Ascending aorta (tissue), 2 donors: ENCODE measurements at regions not wholly inside any gene's neighbourhood (a gene's known extent, or its start where the extent isn't known, plus 50 kb on each side); places are given as distances from the start of the nearest gene placed in this dataset.

Experiments
- DNase-seq, 2 donors: peaks; one replicate each; pipeline ENCODE4 v3.0.0-alpha.2; 2019; ENCODE audit warnings: low spot score in 2 of 2
- H3K27ac ChIP-seq, 2 donors: fragments of 200-600 bp; sonication (generic); one replicate each; pipeline ENCODE4 v1.5.1; 2016 to 2017; ENCODE audit warnings: mild to moderate bottlenecking in 1 of 2
- H3K27me3 ChIP-seq: fragments of 200-600 bp; sonication (generic); one replicate; pipeline ENCODE4 v1.5.1; 2017
- H3K36me3 ChIP-seq, 2 donors: fragments of 200-600 bp; sonication (generic); one replicate each; pipeline ENCODE4 v1.5.1; 2016
- H3K4me1 ChIP-seq, 2 donors: fragments of 200-600 bp; sonication (generic); one replicate each; pipeline ENCODE4 v1.5.1; 2016 to 2017; ENCODE audit warnings: mild to moderate bottlenecking in 1 of 2
- H3K4me3 ChIP-seq, 2 donors: fragments of 200-600 bp; sonication (generic); one replicate each; pipeline ENCODE4 v1.5.1; 2016 to 2017; ENCODE audit warnings: mild to moderate bottlenecking in 1 of 2
- H3K9me3 ChIP-seq, 2 donors: fragments of 200-600 bp; sonication (generic); one replicate each; pipeline ENCODE4 v1.5.1; 2016
- CTCF ChIP-seq, 3 experiments: fragments of 200-600 bp in 2 of 3; fragments of 450-650 bp in 1 of 3; sonication (generic) in 2 of 3; IDR thresholded peaks; one replicate each; pipeline ENCODE4 v1.5.1; 2016 to 2019; ENCODE audit warnings: antibody characterized with exemption in 3 of 3, mild to moderate bottlenecking in 1 of 3, moderate library complexity in 1 of 3
- intact Hi-C: fragments of 100-400 bp; cut with DNase I; formaldehyde crosslinking; loops from one replicate; pipeline ENCODE4 v1.15.1; 2023

- Histone ChIP-seq H3K27ac (no peak overlapping the region), H3K9me3 (no peaks in the 10 kb centered on the region), H3K36me3 (no peaks in the 10 kb centered on the region), H3K4me1 (no peaks in the 10 kb centered on the region), H3K4me3 (no peak overlapping the region), H3K27me3 (no peaks in the 10 kb centered on the region)
- intact Hi-C loops, result no loop called here
- TF ChIP-seq CTCF (IDR thresholded peaks at IDR 0.05), result no peak
- no peak for DNase-seq
Observed at GRCh38 chr16:51592001-51592501, 441.0 kb upstream of the SALL1 start.

DNA sequence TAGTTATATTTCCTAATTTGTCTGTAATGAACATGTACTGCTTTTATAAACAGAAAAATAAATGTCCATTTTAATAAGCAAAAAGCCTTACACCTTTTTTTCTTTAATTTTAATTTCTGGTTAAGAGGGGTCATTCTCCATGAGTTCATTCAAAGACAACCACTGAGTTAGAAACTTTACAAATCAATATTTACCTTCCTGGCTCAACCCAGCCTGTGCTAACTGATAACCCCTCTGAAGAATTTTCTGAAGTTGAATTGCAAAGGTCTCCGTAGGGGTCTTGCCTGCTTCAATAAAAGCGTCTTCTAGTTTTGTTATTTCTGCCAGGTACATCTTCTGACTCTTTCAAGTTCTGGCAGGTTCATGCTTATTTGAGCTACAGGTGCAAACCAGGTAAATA is 440.4 kb upstream of the SALL1 start:
- Histone ChIP-seq H3K9me3 (no peaks in the 10 kb centered on the region), H3K4me3 (no peak overlapping the region), H3K4me1 (no peaks in the 10 kb centered on the region), H3K36me3 (no peaks in the 10 kb centered on the region), H3K27me3 (no peaks in the 10 kb centered on the region), H3K27ac (no peak overlapping the region)
- intact Hi-C loops, result no loop called here
- DNase-seq, result no peak
- no peak for TF ChIP-seq CTCF (IDR thresholded peaks at IDR 0.05)

GRCh38 chr16:51579652-51580360 is 428.7 kb upstream of the SALL1 start:
- Histone ChIP-seq H3K36me3 (no peaks in the 10 kb centered on the region), H3K4me1 (no peaks in the 10 kb centered on the region), H3K27ac (no peak overlapping the region), H3K4me3 (no peak overlapping the region), H3K27me3 (no peaks in the 10 kb centered on the region), H3K9me3 (no peaks in the 10 kb centered on the region)
- intact Hi-C loops, result no loop called here
- TF ChIP-seq CTCF (IDR thresholded peaks at IDR 0.05), result no peak
- no peak for DNase-seq

DNA sequence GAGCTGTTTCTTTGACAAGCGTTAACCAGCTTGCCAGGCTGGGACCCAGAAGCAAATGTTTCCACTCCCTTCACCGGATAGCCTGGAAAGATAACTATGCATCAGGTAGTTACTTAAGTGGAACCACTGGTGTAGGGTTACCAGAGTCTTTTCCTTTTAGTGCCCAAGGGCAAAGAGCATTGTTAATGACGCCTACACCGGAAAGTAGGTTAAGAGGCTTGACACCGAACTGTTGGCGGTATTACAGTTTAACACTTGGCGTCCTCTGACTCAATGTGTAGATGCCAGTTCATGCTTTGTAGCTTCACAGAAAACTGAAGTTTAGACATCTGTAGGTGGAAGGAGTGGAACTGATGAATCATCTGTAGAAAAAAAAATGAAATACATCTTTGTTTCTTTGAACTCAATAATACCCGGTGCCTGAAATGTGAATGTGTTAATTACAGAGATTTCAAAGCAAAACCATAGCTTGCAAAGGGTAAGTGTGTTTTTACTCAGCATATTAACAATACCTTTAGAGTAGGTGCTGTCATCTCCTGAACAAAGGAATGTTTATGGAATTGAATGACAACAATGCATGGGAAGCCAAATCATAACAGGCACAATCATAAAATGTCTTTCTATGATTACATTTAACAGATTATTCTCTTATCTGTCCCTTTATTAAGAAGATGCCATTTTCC is 426.7 kb upstream of the SALL1 start:
- Histone ChIP-seq H3K27me3 (no peaks in the 10 kb centered on the region), H3K4me3 (no peak overlapping the region), H3K27ac (no peak overlapping the region), H3K36me3 (no peaks in the 10 kb centered on the region), H3K9me3 (no peaks in the 10 kb centered on the region), H3K4me1 (no peaks in the 10 kb centered on the region)
- DNase-seq, result no peak
- no peak for TF ChIP-seq CTCF (IDR thresholded peaks at IDR 0.05)
- intact Hi-C loops, result no loop called here

DNA sequence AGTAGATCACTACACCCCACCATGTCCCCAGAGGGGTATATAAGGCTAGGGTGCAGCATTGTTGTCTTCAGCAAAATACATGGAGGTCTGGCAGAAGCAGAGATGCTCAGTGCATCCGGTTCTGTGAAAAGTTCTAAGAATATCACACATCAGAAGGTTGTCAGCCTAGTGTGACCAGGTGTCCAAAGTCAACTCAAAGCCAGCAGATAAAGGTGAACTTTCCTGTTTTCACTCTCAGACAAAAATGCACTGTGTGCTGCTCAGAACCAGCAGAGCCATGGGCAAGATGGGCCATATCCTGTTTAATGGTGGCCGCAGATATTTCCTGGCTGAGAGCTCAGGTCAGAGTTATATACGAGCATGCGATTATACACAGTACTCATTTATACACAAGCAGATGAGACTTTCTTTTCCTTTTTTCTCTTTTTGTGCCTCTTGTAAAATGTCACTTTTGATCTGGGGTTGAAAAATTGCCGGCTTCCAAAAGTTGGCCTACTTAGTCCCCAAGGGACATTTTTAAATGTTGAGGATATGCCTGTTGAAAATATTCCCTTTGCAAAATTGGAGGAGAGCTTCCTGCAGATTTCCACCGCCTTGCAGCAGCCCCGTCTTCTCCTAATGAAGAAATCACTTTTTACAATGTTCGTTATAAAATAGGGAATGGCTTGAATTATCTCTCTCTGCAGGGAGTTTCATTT is 425.6 kb upstream of the SALL1 start:
- DNase-seq, result no peak
- no peak for TF ChIP-seq CTCF (IDR thresholded peaks at IDR 0.05)

More for the DNA sequence above, 425.6 kb upstream of the SALL1 start:
- Histone ChIP-seq H3K36me3 (no peaks in the 10 kb centered on the region), H3K4me1 (no peaks in the 10 kb centered on the region), H3K27me3 (no peaks in the 10 kb centered on the region), H3K27ac (no peak overlapping the region), H3K4me3 (no peak overlapping the region), H3K9me3 (no peaks in the 10 kb centered on the region)
- intact Hi-C loops, result no loop called here
